A673 (cell line): ENCODE measurements at regions not wholly inside any gene's neighbourhood (a gene's known extent, or its start where the extent isn't known, plus 50 kb on each side); places are given as distances from the start of the nearest gene placed in this dataset.

Source experiments
- CTCF ChIP-seq: fragments of 300-800, 200-600 bp; sonication (generic); conservative IDR thresholded peaks from 2 replicates; pipeline ENCODE4 v1.5.1; 2017; ENCODE audit warnings: low read depth, mild to moderate bottlenecking, antibody characterized with exemption, low read length, moderate library complexity, mixed read lengths
- EZH2 ChIP-seq: fragments of 200-600 bp; sonication (generic); IDR thresholded peaks from 2 replicates; pipeline ENCODE4 v1.6.1; 2017; ENCODE audit warnings: borderline replicate concordance, low read depth, mild to moderate bottlenecking, mixed read lengths, antibody characterized with exemption, low read length; ENCODE audit not compliant: poor library complexity, severe bottlenecking

GRCh38 chr2:47654790-47655562, 84.2 kb upstream of the KCNK12 start:
- TF ChIP-seq EZH2 (no peak), CTCF (no peak)
